IMR-90 (cell line): ENCODE measurements at regions not wholly inside any gene's neighbourhood (a gene's known extent, or its start where the extent isn't known, plus 50 kb on each side); places are given as distances from the start of the nearest gene placed in this dataset.
A peak's percentile ranks its signal among the peaks of the same experiment; 100 is the strongest.

ENCODE experiments used
- ATAC-seq: fragments of 200-7000 bp; cut with Tn5 transposase; 2 replicates; pipeline ENCODE4 v1.9.1; 2020; ENCODE audit warnings: low read depth, mild to moderate bottlenecking, moderate library complexity
- BruUV-seq: library from RNA; stranded (reverse); fragments of 400-500 nt; replicated peaks from 2 replicates; lab custom pipeline; 2021; lab: Mats Ljungman, UMichigan
- CTCF ChIA-PET: fragments of 300-600 bp; formaldehyde crosslinking; extraction: SDS; loops from one replicate; lab custom pipeline; 2021; ENCODE audit warnings: antibody characterized with exemption; lab: Yijun Ruan, JAX
- POLR2A ChIA-PET: fragments of 300-600 bp; sonication (Branson Sonifier 250); formaldehyde crosslinking; loops from one replicate; lab custom pipeline; 2022; ENCODE audit warnings: antibody characterized with exemption; ENCODE audit not compliant: unreplicated experiment; lab: Charles Lee
- DNase-seq: peaks from one replicate; pipeline ENCODE4 v3.0.0; 2013
- H2AFZ ChIP-seq: replicated peaks from 2 replicates; pipeline ENCODE3; 2013; ENCODE audit warnings: low read length, mild to moderate bottlenecking; ENCODE audit not compliant: poor library complexity
- H2AK5ac ChIP-seq: 2 replicates; pipeline ENCODE4 v1.6.1; 2013; ENCODE audit warnings: low read depth, low read length, inconsistent platforms
- H2AK9ac ChIP-seq: replicated peaks from 2 replicates; pipeline ENCODE3; 2013; ENCODE audit warnings: mild to moderate bottlenecking, low read depth, low read length, moderate library complexity; ENCODE audit not compliant: poor library complexity
- H2BK120ac ChIP-seq: 2 replicates; pipeline ENCODE4 v1.6.1; 2013; ENCODE audit warnings: low read depth, low read length, inconsistent platforms
- H2BK15ac ChIP-seq: 3 replicates; pipeline ENCODE4 v1.6.1; 2013; ENCODE audit warnings: low read depth, low read length, inconsistent platforms
- H2BK20ac ChIP-seq: 2 replicates; pipeline ENCODE4 v1.6.1; 2013; ENCODE audit warnings: low read depth, mild to moderate bottlenecking, inconsistent platforms, low read length, moderate library complexity
- H2BK5ac ChIP-seq: 2 replicates; pipeline ENCODE4 v1.6.1; 2013; ENCODE audit warnings: mild to moderate bottlenecking, low read depth, low read length, inconsistent platforms; ENCODE audit not compliant: poor library complexity, severe bottlenecking
- H3K14ac ChIP-seq: replicated peaks from 2 replicates; pipeline ENCODE4 v1.6.1; 2013; ENCODE audit warnings: low read depth, low read length, inconsistent platforms
- H3K18ac ChIP-seq: 2 replicates; pipeline ENCODE4 v1.6.1; 2013; ENCODE audit warnings: low read depth, low read length, control low read depth
- H3K23ac ChIP-seq: 2 replicates; pipeline ENCODE4 v1.6.1; 2013; ENCODE audit warnings: low read depth, low read length, inconsistent platforms
- H3K27ac ChIP-seq: 2 replicates; pipeline ENCODE4 v1.5.1; 2013; ENCODE audit warnings: mild to moderate bottlenecking, control low read depth, low read length; ENCODE audit not compliant: insufficient read depth
- H3K27me3 ChIP-seq: 2 replicates; pipeline ENCODE4 v1.6.1; 2013; ENCODE audit warnings: low read length; ENCODE audit not compliant: control insufficient read depth, insufficient read depth
- H3K36me3 ChIP-seq: 2 replicates; pipeline ENCODE4 v1.6.1; 2013; ENCODE audit warnings: low read length, mixed read lengths; ENCODE audit not compliant: control insufficient read depth, insufficient read depth
- H3K4ac ChIP-seq: 2 replicates; pipeline ENCODE4 v1.6.1; 2013; ENCODE audit warnings: low read depth, low read length, inconsistent platforms
- H3K4me1 ChIP-seq: 2 replicates; pipeline ENCODE4 v1.6.1; 2013; ENCODE audit warnings: low read length, mixed read lengths; ENCODE audit not compliant: control insufficient read depth, insufficient read depth
- H3K4me2 ChIP-seq: 2 replicates; pipeline ENCODE4 v1.6.1; 2013; ENCODE audit warnings: low read depth, mild to moderate bottlenecking, control low read depth, low read length, moderate library complexity
- H3K4me3 ChIP-seq: 2 replicates; pipeline ENCODE4 v1.5.1; 2013; ENCODE audit warnings: low read depth, mild to moderate bottlenecking, control low read depth, low read length, moderate library complexity; ENCODE audit not compliant: insufficient read depth
- H3K56ac ChIP-seq: 2 replicates; pipeline ENCODE4 v1.6.1; 2013; ENCODE audit warnings: low read length, inconsistent platforms; ENCODE audit not compliant: insufficient read depth; ENCODE audit errors: extremely low read depth
- H3K79me1 ChIP-seq, 2 experiments: 2 replicates each; pipeline ENCODE4 v1.6.1; 2013; ENCODE audit warnings: low read length in 2 of 2, inconsistent platforms in 1 of 2, low read depth in 1 of 2
- H3K9ac ChIP-seq: 2 replicates; pipeline ENCODE4 v1.6.1; 2013; ENCODE audit warnings: low read depth, low read length, control low read depth
- H3K9me1 ChIP-seq: 2 replicates; pipeline ENCODE4 v1.6.1; 2013; ENCODE audit warnings: low read length, inconsistent platforms; ENCODE audit not compliant: insufficient read depth
- H3K9me3 ChIP-seq: 2 replicates; pipeline ENCODE4 v1.6.1; 2013; ENCODE audit warnings: low read length; ENCODE audit not compliant: control insufficient read depth, insufficient read depth
- H4K20me1 ChIP-seq: 2 replicates; pipeline ENCODE4 v1.6.1; 2013; ENCODE audit warnings: low read length, inconsistent platforms; ENCODE audit not compliant: insufficient read depth
- H4K5ac ChIP-seq: 2 replicates; pipeline ENCODE4 v1.6.1; 2013; ENCODE audit warnings: mild to moderate bottlenecking, low read depth, low read length, control low read depth
- H4K8ac ChIP-seq, 2 experiments: 2 replicates each; pipeline ENCODE4 v1.6.1; 2013; ENCODE audit warnings: low read depth in 2 of 2, low read length in 2 of 2, control low read depth in 1 of 2, inconsistent platforms in 1 of 2
- H4K91ac ChIP-seq: 2 replicates; pipeline ENCODE4 v1.6.1; 2013; ENCODE audit warnings: low read depth, low read length, inconsistent platforms; ENCODE audit not compliant: insufficient read depth
- BHLHE40 ChIP-seq: fragments of 150-350 bp; IDR thresholded peaks from 2 replicates; pipeline ENCODE4 v1.6.1; 2016; ENCODE audit warnings: mild to moderate bottlenecking, low read depth, low read length
- CEBPB ChIP-seq: IDR thresholded peaks from 2 replicates; pipeline ENCODE4 v1.6.1; 2012; ENCODE audit warnings: low read depth, low read length, improper control_type of control experiment
- CHD1 ChIP-seq: IDR thresholded peaks from 2 replicates; pipeline ENCODE4 v1.6.1; 2012; ENCODE audit warnings: low read depth, low read length, improper control_type of control experiment
- CTCF ChIP-seq: conservative IDR thresholded peaks from 2 replicates; pipeline ENCODE4 v1.5.1; 2012; ENCODE audit warnings: mild to moderate bottlenecking, low read depth, low read length, improper control_type of control experiment
- ELK1 ChIP-seq: fragments of 150-350 bp; IDR thresholded peaks from 2 replicates; pipeline ENCODE4 v1.6.1; 2016; ENCODE audit warnings: low read depth, mild to moderate bottlenecking, low read length, moderate library complexity, borderline replicate concordance
- FOS ChIP-seq: fragments of 150-350 bp; IDR thresholded peaks from 2 replicates; pipeline ENCODE4 v1.6.1; 2016; ENCODE audit warnings: low read depth, low read length
- MAFK ChIP-seq: IDR thresholded peaks from 2 replicates; pipeline ENCODE4 v1.6.1; 2012; ENCODE audit warnings: low read depth, low read length, improper control_type of control experiment
- MAZ ChIP-seq: IDR thresholded peaks from 2 replicates; pipeline ENCODE4 v1.6.1; 2012; ENCODE audit warnings: low read depth, mild to moderate bottlenecking, low read length, improper control_type of control experiment, moderate library complexity, borderline replicate concordance
- MXI1 ChIP-seq: IDR thresholded peaks from 2 replicates; pipeline ENCODE4 v1.6.1; 2012; ENCODE audit warnings: low read depth, mild to moderate bottlenecking, low read length, moderate library complexity, borderline replicate concordance
- NFE2L2 ChIP-seq: fragments of 150-350 bp; IDR thresholded peaks from 2 replicates; pipeline ENCODE4 v1.6.1; 2016; ENCODE audit warnings: low read depth, mild to moderate bottlenecking, low read length
- POLR2A ChIP-seq: IDR thresholded peaks from 2 replicates; pipeline ENCODE4 v1.6.1; 2012; ENCODE audit warnings: mild to moderate bottlenecking, low read depth, low read length
- RAD21 ChIP-seq: IDR thresholded peaks from 2 replicates; pipeline ENCODE4 v1.6.1; 2012; ENCODE audit warnings: low read length, improper control_type of control experiment
- RCOR1 ChIP-seq: IDR thresholded peaks from 2 replicates; pipeline ENCODE4 v1.6.1; 2012; ENCODE audit warnings: mild to moderate bottlenecking, low read length, improper control_type of control experiment; ENCODE audit not compliant: insufficient replicate concordance
- RFX5 ChIP-seq: IDR thresholded peaks from 2 replicates; pipeline ENCODE4 v1.8.0; 2012; ENCODE audit warnings: low read depth, mild to moderate bottlenecking, low read length, moderate library complexity
- SMC3 ChIP-seq: fragments of 150-350 bp; IDR thresholded peaks from 2 replicates; pipeline ENCODE4 v1.6.1; 2016; ENCODE audit warnings: low read depth, mild to moderate bottlenecking, antibody characterized with exemption, low read length, moderate library complexity
- USF2 ChIP-seq: fragments of 150-350 bp; IDR thresholded peaks from 2 replicates; pipeline ENCODE4 v1.6.1; 2017; ENCODE audit warnings: mild to moderate bottlenecking, antibody characterized with exemption, low read length, low read depth
- WGBS, 2 experiments: methylation state at CpG; one replicate each; pipeline versions ENCODE4 v1.1.5 to v1.1.7; 2013; ENCODE audit warnings: missing lambda C conversion rate in 2 of 2; ENCODE audit not compliant: insufficient read length in 1 of 2; ENCODE audit errors: extremely low coverage in 2 of 2; 5-methylcytosine and 5-hydroxymethylcytosine counted together
- dilution Hi-C: fragments of 300-500 bp; cut with HindIII; formaldehyde crosslinking; loops from one replicate; pipeline ENCODE4 v1.14.3; 2018; ENCODE audit warnings: low sequenced_read_pairs; ENCODE audit not compliant: unreplicated experiment
- in situ Hi-C: fragments of 300-500 bp; cut with MboI; formaldehyde crosslinking; loops from 3 replicates; pipeline ENCODE4 v1.14.3; 2019; ENCODE audit warnings: low sequenced_read_pairs, inconsistent platforms, mixed read lengths
- intact Hi-C: fragments of 100-400 bp; cut with micrococcal nuclease; formaldehyde crosslinking; loops from 2 replicates; pipeline ENCODE4 v1.10.0; 2022

- CTCF ChIA-PET = no interaction called here
- Histone ChIP-seq H2BK5ac (no peak overlapping the region), H3K4me1 (no peaks in the 10 kb centered on the region), H2BK120ac (no peak overlapping the region), H3K23ac (no peak overlapping the region), H3K9me3 (no peaks in the 10 kb centered on the region), H2AK9ac (peak overlapping the region; percentile 10), H4K91ac (no peak overlapping the region), H2AK5ac (no peak overlapping the region), H3K4me3 (no peak overlapping the region), H3K79me1 (peaks cover 8 to 34% of the 10 kb centered on the region in 2 experiments; a peak in 3 of 4 replicates), H4K20me1 (peaks cover 14% of the 10 kb centered on the region), H3K4me2 (no peak overlapping the region), H3K56ac (no peak overlapping the region), H3K9ac (no peak overlapping the region), H4K5ac (no peak overlapping the region), H3K4ac (no peak overlapping the region), H3K9me1 (peaks cover 3% of the 10 kb centered on the region; the same call in 1 of the 2 replicates), H2AFZ (no peak overlapping the region), H2BK20ac (no peak overlapping the region), H4K8ac (no peak overlapping the region), H3K36me3 (peaks cover 4% of the 10 kb centered on the region), H3K27me3 (no peaks in the 10 kb centered on the region), H3K27ac (no peak overlapping the region), H3K18ac (no peak overlapping the region), H2BK15ac (no peak overlapping the region), H3K14ac (no peak overlapping the region)
- intact Hi-C loops (no loop called here), in situ Hi-C loops (no loop called here), dilution Hi-C loops (no loop called here)
- POLR2A ChIA-PET = no interaction called here
- TF ChIP-seq USF2 (no peak), CTCF (no peak), CHD1 (no peak), ELK1 (no peak), NFE2L2 (no peak), POLR2A (no peak), MAFK (no peak), CEBPB (no peak), SMC3 (no peak), RAD21 (no peak), MXI1 (no peak), BHLHE40 (no peak), MAZ (no peak), FOS (no peak), RCOR1 (no peak), RFX5 (no peak)
- no CpG with 5 or more reads among the region's 2 CpGs for WGBS, 2 experiments
- no peak for ATAC-seq
- DNase-seq = no peak
- no TSS peak for BruUV-seq
These were observed 1417.6 kb downstream of the UQCRFS1 start for GRCh38 chr19:27795369-27795768.
